ENCODE measurements at regions not wholly inside any gene's neighbourhood (a gene's known extent, or its start where the extent isn't known, plus 50 kb on each side); places are given as distances from the start of the nearest gene placed in this dataset.

DNA sequence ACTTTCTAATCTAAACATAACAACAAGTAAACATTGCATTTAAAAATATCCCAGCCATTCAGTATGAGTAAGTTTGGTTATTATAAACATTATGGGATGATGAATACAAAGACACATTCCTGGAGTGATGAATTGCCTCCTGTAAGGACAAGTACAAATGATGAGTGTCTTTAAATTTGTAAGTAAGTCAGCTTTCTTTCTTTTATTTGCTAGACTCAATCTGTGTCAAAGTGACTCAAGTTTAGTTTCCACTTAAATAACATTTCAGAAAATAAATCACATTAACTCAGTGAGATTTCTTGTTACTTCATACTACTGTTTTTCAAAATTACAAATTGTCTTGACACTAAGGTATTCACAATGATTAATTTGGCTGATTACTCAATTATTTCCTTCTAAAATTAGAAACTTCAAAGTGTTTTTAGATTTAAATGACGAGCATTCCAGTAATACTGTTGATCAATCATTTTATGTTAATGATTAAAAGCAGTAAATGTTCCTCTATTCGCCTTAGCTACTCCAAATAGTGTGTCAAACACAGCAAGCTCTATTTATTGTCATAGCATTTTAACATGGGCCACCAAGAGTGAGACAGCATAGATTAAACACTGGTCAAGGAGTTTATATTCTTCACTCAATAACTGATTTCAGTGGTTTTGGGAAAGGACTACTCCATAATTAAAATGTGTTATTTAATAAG, 658.0 kb upstream of the MDGA2 start:
- Histone ChIP-seq H4K20me1 (ENCODE audit: insufficient read depth, low read length) (no peaks in the 10 kb centered on the region), H3F3A (ENCODE audit: insufficient read depth, low read length) (no peaks in the 10 kb centered on the region), H3K4me1 (ENCODE audit: insufficient read depth, low read length, severe bottlenecking) (no peaks in the 10 kb centered on the region), H2AFZ (ENCODE audit: low read length) (no peak overlapping the region), H3K4me2 (ENCODE audit: low read length) (no peak overlapping the region), H3K9me3 (ENCODE audit: low read length) (no peaks in the 10 kb centered on the region), H3K9ac (ENCODE audit: low read length) (no peak overlapping the region), H3K79me2 (ENCODE audit: insufficient read depth, low read length) (no peaks in the 10 kb centered on the region), H3K27ac (ENCODE audit: low read depth, low read length, poor library complexity, severe bottlenecking) (no peak overlapping the region), H3K9me2 (ENCODE audit: low read depth, low read length) (no peaks in the 10 kb centered on the region), H3K36me3 (ENCODE audit: insufficient read depth, low read length) (no peaks in the 10 kb centered on the region), H3K4me3 (ENCODE audit: low read depth, low read length, poor library complexity, severe bottlenecking) (no peak overlapping the region), H3K27me3 (ENCODE audit: insufficient read depth, low read length) (no peaks in the 10 kb centered on the region)
- TF ChIP-seq, protein P1, sequence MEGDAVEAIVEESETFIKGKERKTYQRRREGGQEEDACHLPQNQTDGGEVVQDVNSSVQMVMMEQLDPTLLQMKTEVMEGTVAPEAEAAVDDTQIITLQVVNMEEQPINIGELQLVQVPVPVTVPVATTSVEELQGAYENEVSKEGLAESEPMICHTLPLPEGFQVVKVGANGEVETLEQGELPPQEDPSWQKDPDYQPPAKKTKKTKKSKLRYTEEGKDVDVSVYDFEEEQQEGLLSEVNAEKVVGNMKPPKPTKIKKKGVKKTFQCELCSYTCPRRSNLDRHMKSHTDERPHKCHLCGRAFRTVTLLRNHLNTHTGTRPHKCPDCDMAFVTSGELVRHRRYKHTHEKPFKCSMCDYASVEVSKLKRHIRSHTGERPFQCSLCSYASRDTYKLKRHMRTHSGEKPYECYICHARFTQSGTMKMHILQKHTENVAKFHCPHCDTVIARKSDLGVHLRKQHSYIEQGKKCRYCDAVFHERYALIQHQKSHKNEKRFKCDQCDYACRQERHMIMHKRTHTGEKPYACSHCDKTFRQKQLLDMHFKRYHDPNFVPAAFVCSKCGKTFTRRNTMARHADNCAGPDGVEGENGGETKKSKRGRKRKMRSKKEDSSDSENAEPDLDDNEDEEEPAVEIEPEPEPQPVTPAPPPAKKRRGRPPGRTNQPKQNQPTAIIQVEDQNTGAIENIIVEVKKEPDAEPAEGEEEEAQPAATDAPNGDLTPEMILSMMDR (IDR thresholded peaks at IDR 0.05; ENCODE audit: low read length): no peak
- TF ChIP-seq EZH2 (IDR thresholded peaks at IDR 0.05; ENCODE audit: borderline replicate concordance, low read length): no peak

DNA sequence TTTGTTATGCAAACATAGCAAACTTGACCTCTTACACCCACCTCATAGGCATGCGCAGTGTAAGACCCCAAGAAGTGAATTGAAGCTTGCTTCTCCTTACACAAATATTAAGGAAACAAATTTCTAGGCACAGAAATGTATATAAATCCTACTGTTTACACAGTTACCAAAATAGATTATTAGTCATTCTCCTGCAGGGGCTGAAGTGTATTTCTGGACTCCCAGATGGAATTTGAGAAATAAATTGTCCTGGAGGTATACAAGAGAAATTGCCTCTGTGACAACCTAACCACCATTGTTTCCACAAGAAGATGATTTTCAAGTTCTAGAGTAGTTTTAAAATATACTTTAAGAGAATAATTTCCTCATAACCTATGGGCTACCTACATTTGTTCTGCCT, 656.0 kb upstream of the MDGA2 start:
- no peaks in the 10 kb centered on the region for H3K27me3 ChIP-seq (ENCODE audit: insufficient read depth, low read length)
- no peak overlapping the region for H3K9ac ChIP-seq (ENCODE audit: low read length)
- H4K20me1 ChIP-seq (ENCODE audit: insufficient read depth, low read length): no peaks in the 10 kb centered on the region

GRCh38 chr14:48325486-48325885, 650.1 kb upstream of the MDGA2 start:
- Histone ChIP-seq H3K79me2 (ENCODE audit: insufficient read depth, low read length) (no peaks in the 10 kb centered on the region), H4K20me1 (ENCODE audit: insufficient read depth, low read length) (no peaks in the 10 kb centered on the region), H3K36me3 (ENCODE audit: insufficient read depth, low read length) (no peaks in the 10 kb centered on the region), H3K4me3 (ENCODE audit: low read depth, low read length, poor library complexity, severe bottlenecking) (no peak overlapping the region), H3K9me3 (ENCODE audit: low read length) (no peaks in the 10 kb centered on the region), H3F3A (ENCODE audit: insufficient read depth, low read length) (no peaks in the 10 kb centered on the region), H2AFZ (ENCODE audit: low read length) (no peak overlapping the region), H3K4me2 (ENCODE audit: low read length) (no peak overlapping the region), H3K4me1 (ENCODE audit: insufficient read depth, low read length, severe bottlenecking) (no peaks in the 10 kb centered on the region), H3K27ac (ENCODE audit: low read depth, low read length, poor library complexity, severe bottlenecking) (no peak overlapping the region), H3K9me2 (ENCODE audit: low read depth, low read length) (no peaks in the 10 kb centered on the region), H3K9ac (ENCODE audit: low read length) (no peak overlapping the region), H3K27me3 (ENCODE audit: insufficient read depth, low read length) (no peaks in the 10 kb centered on the region)
- TF ChIP-seq EZH2 (IDR thresholded peaks at IDR 0.05; ENCODE audit: borderline replicate concordance, low read length): no peak
- TF ChIP-seq, protein P1 (IDR thresholded peaks at IDR 0.05; ENCODE audit: low read length): no peak

More for the DNA sequence above, 656.0 kb upstream of the MDGA2 start:
- H3K27ac ChIP-seq (ENCODE audit: low read depth, low read length, poor library complexity, severe bottlenecking): no peak overlapping the region
- no peak overlapping the region for H3K4me3 ChIP-seq (ENCODE audit: low read depth, low read length, poor library complexity, severe bottlenecking)
- no peak overlapping the region for H2AFZ ChIP-seq (ENCODE audit: low read length)
- no peak for TF ChIP-seq EZH2 (IDR thresholded peaks at IDR 0.05; ENCODE audit: borderline replicate concordance, low read length)
- TF ChIP-seq, protein P1 (IDR thresholded peaks at IDR 0.05; ENCODE audit: low read length): no peak
- H3F3A ChIP-seq (ENCODE audit: insufficient read depth, low read length): no peaks in the 10 kb centered on the region
- H3K9me2 ChIP-seq (ENCODE audit: low read depth, low read length): no peaks in the 10 kb centered on the region
- H3K79me2 ChIP-seq (ENCODE audit: insufficient read depth, low read length): no peaks in the 10 kb centered on the region
- H3K4me2 ChIP-seq (ENCODE audit: low read length): no peak overlapping the region
- no peaks in the 10 kb centered on the region for H3K4me1 ChIP-seq (ENCODE audit: insufficient read depth, low read length, severe bottlenecking)
- H3K9me3 ChIP-seq (ENCODE audit: low read length): no peaks in the 10 kb centered on the region
- no peaks in the 10 kb centered on the region for H3K36me3 ChIP-seq (ENCODE audit: insufficient read depth, low read length)
